Epithelial cell of proximal tubule (primary cell): ENCODE measurements at regions not wholly inside any gene's neighbourhood (a gene's known extent, or its start where the extent isn't known, plus 50 kb on each side); places are given as distances from the start of the nearest gene placed in this dataset.

Experiments
- DNase-seq: peaks from one replicate; pipeline ENCODE4 v3.0.0-alpha.2; 2011; ENCODE audit warnings: low read depth
- H3K4me3 ChIP-seq: 2 replicates; pipeline ENCODE4 v1.5.1; 2011; ENCODE audit warnings: low read depth, mild to moderate bottlenecking, low read length
- CTCF ChIP-seq: conservative IDR thresholded peaks from 2 replicates; pipeline ENCODE4 v1.5.1; 2012; ENCODE audit warnings: low read depth, mild to moderate bottlenecking, low read length

GRCh38 chr5:29040404-29040803, 2002.0 kb upstream of the CDH9 start:
- no peak for DNase-seq
- no peak overlapping the region for H3K4me3 ChIP-seq
- no peak for TF ChIP-seq CTCF

- TF ChIP-seq CTCF, result no peak
- DNase-seq, result no peak
Observed at GRCh38 chr5:29039994-29040393, 2001.6 kb upstream of the CDH9 start.

DNA sequence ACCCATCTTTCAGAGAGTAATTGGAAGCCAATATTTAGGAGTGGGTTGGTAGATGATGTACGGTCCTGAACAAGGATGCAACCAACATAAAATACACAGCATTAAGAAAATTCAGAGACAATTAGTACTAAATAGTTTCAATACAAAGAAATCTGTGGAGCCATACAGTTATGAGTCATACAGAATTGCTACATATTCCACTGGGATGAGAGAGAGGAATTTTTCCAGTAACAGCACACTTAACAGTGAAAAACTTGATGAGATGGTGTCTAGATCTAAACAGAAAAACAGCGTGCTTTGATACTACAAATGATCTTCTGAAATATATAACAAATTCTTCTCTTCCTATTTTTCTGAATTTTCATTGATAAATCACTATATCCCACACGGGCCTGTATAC, 1999.3 kb upstream of the CDH9 start:
- no peak for DNase-seq
- TF ChIP-seq CTCF, result no peak
- no peak overlapping the region for H3K4me3 ChIP-seq

More at GRCh38 chr5:29039994-29040393, 2001.6 kb upstream of the CDH9 start:
- H3K4me3 ChIP-seq, result no peak overlapping the region

GRCh38 chr5:29024052-29024451, 1985.7 kb upstream of the CDH9 start:
- DNase-seq, result no peak
- no peak overlapping the region for H3K4me3 ChIP-seq
- TF ChIP-seq CTCF, result no peak

DNA sequence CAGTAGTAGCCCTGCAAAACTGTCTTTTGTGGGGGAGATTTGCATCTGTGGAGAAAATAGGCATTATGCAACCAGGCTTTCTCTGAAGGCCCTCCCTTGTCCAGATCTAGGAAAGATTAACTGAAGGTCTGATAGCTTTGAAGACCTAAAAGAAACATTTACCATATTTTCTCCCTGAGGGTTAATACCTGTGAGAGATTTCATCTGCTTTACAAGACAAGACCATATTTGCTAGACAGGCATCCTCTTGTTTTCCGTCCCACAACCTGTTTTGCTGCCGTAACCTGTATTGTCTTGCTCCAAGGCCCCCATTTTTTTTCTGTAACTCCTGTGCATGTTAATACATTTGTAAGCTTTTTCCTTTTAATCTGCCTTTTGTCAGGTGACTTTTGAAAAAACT, 1985.2 kb upstream of the CDH9 start:
- DNase-seq, result no peak
- no peak for TF ChIP-seq CTCF
- no peak overlapping the region for H3K4me3 ChIP-seq

- TF ChIP-seq CTCF, result no peak
- no peak overlapping the region for H3K4me3 ChIP-seq
- no peak for DNase-seq
Observed at GRCh38 chr5:29017501-29017900, 1979.1 kb upstream of the CDH9 start.

GRCh38 chr5:29016067-29016466, 1977.7 kb upstream of the CDH9 start:
- no peak overlapping the region for H3K4me3 ChIP-seq
- TF ChIP-seq CTCF, result peak; percentile 18
- DNase-seq, result no peak
